ENCODE measurements at regions not wholly inside any gene's neighbourhood (a gene's known extent, or its start where the extent isn't known, plus 50 kb on each side); places are given as distances from the start of the nearest gene placed in this dataset.

- TF ChIP-seq CTCF (conservative IDR thresholded peaks at IDR 0.05; ENCODE audit: low read length) (peak; percentile 89), EZH2phosphoT487 (IDR thresholded peaks at IDR 0.05; ENCODE audit: borderline replicate concordance) (no peak)
Observed at GRCh38 chr11:64489831-64490441, 65.8 kb upstream of the SLC22A11 start.
